ENCODE measurements at regions not wholly inside any gene's neighbourhood (a gene's known extent, or its start where the extent isn't known, plus 50 kb on each side); places are given as distances from the start of the nearest gene placed in this dataset.

GRCh38 chr1:187313115-187313514 is 484.4 kb downstream of the PLA2G4A start:
- TF ChIP-seq TEAD4 (IDR thresholded peaks at IDR 0.05) (peak; percentile 76), TCF12 (IDR thresholded peaks at IDR 0.05; ENCODE audit: low read depth) (0 out of 2 replicates have a peak, but pooled peaks have one; percentile 31), CREB1 (IDR thresholded peaks at IDR 0.05; ENCODE audit: low read depth) (no peak), EP300 (IDR thresholded peaks at IDR 0.05; ENCODE audit: borderline replicate concordance) (peak; percentile 55; the same call in 1 of the 2 replicates), REST (IDR thresholded peaks at IDR 0.05; ENCODE audit: low read depth) (no peak), NFIC (IDR thresholded peaks at IDR 0.05) (peak; percentile 28; the same call in 1 of the 2 replicates), FOXM1 (IDR thresholded peaks at IDR 0.05; ENCODE audit: borderline replicate concordance, low read depth) (peak; percentile 38; the same call in 1 of the 2 replicates)

- no peak for TF ChIP-seq TAF1 (IDR thresholded peaks at IDR 0.05; ENCODE audit: low read depth)
- no peak for TF ChIP-seq USF1 (IDR thresholded peaks at IDR 0.05)
- no peak for TF ChIP-seq YY1 (IDR thresholded peaks at IDR 0.05; ENCODE audit: low read depth)
- TF ChIP-seq NFIC (IDR thresholded peaks at IDR 0.05) = no peak
- no peak for TF ChIP-seq EGR1 (IDR thresholded peaks at IDR 0.05)
- TF ChIP-seq TCF12 (IDR thresholded peaks at IDR 0.05; ENCODE audit: low read depth) = no peak
- no peak for TF ChIP-seq CEBPB (IDR thresholded peaks at IDR 0.05)
- no peak for TF ChIP-seq MAX (IDR thresholded peaks at IDR 0.05)
- TF ChIP-seq ZBTB7A (IDR thresholded peaks at IDR 0.05; ENCODE audit: low read depth) = no peak
- no peak for TF ChIP-seq FOXM1 (IDR thresholded peaks at IDR 0.05; ENCODE audit: borderline replicate concordance, low read depth)
- TF ChIP-seq RAD21 (IDR thresholded peaks at IDR 0.05; ENCODE audit: low read depth) = no peak
- no peak for TF ChIP-seq CREB1 (IDR thresholded peaks at IDR 0.05; ENCODE audit: low read depth)
- no peak for TF ChIP-seq EP300 (IDR thresholded peaks at IDR 0.05; ENCODE audit: borderline replicate concordance)
These were observed 497.8 kb downstream of the PLA2G4A start for GRCh38 chr1:187326557-187326956.

GRCh38 chr1:187336441-187337168 is 507.9 kb downstream of the PLA2G4A start:
- no peak for TF ChIP-seq NFIC (IDR thresholded peaks at IDR 0.05)

GRCh38 chr1:187338762-187339412 is 510.1 kb downstream of the PLA2G4A start:
- TF ChIP-seq USF1 (IDR thresholded peaks at IDR 0.05) = no peak
- no peak for TF ChIP-seq TCF12 (IDR thresholded peaks at IDR 0.05; ENCODE audit: low read depth)

GRCh38 chr1:187342495-187342894 is 513.7 kb downstream of the PLA2G4A start:
- TF ChIP-seq TEAD4 (IDR thresholded peaks at IDR 0.05) (no peak), CEBPB (IDR thresholded peaks at IDR 0.05) (no peak), FOXM1 (IDR thresholded peaks at IDR 0.05; ENCODE audit: borderline replicate concordance, low read depth) (no peak), EP300 (IDR thresholded peaks at IDR 0.05; ENCODE audit: borderline replicate concordance) (no peak)

- TF ChIP-seq TAF1 (IDR thresholded peaks at IDR 0.05; ENCODE audit: low read depth) (no peak), RAD21 (IDR thresholded peaks at IDR 0.05; ENCODE audit: low read depth) (no peak), EGR1 (IDR thresholded peaks at IDR 0.05) (no peak), REST (IDR thresholded peaks at IDR 0.05; ENCODE audit: low read depth) (no peak), CEBPB (IDR thresholded peaks at IDR 0.05) (no peak), USF1 (IDR thresholded peaks at IDR 0.05) (no peak), FOXM1 (IDR thresholded peaks at IDR 0.05; ENCODE audit: borderline replicate concordance, low read depth) (no peak), YY1 (IDR thresholded peaks at IDR 0.05; ENCODE audit: low read depth) (no peak), EP300 (IDR thresholded peaks at IDR 0.05; ENCODE audit: borderline replicate concordance) (no peak), TCF12 (IDR thresholded peaks at IDR 0.05; ENCODE audit: low read depth) (no peak), TEAD4 (IDR thresholded peaks at IDR 0.05) (no peak), NFIC (IDR thresholded peaks at IDR 0.05) (no peak)
These were observed 545.3 kb downstream of the PLA2G4A start for GRCh38 chr1:187374082-187374481.
